ENCODE measurements at regions not wholly inside any gene's neighbourhood (a gene's known extent, or its start where the extent isn't known, plus 50 kb on each side); places are given as distances from the start of the nearest gene placed in this dataset.

DNA sequence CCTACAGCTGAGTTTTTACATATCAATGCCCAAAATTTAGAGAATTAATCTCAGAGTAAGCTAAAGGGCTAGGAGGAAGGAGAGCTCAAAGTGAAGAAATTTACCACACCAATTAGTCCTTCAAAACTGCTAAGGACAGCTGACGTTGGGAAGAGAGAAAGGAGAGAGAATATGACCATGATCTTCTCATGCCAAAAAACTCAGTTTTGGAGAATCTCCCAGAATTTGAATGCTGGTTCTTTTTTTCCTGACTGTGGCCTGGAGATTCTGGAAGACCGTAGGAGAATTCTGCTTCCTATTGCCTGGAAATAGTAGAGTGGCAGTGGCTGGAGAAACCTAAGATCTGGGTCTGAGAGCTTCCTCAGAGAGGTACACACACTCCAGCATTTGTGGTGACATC is 834.4 kb upstream of the SLIT2 start:
- TF ChIP-seq POLR2A (IDR thresholded peaks at IDR 0.05; ENCODE audit: low read depth, low read length) = no peak
- TF ChIP-seq POLR2AphosphoS5 (IDR thresholded peaks at IDR 0.05; ENCODE audit: low read depth, low read length) = no peak
